A673 (cell line): ENCODE measurements at regions not wholly inside any gene's neighbourhood (a gene's known extent, or its start where the extent isn't known, plus 50 kb on each side); places are given as distances from the start of the nearest gene placed in this dataset.

Experiments used
- EZH2 ChIP-seq: fragments of 200-600 bp; sonication (generic); IDR thresholded peaks from 2 replicates; pipeline ENCODE4 v1.6.1; 2017; ENCODE audit warnings: borderline replicate concordance, low read depth, mild to moderate bottlenecking, mixed read lengths, antibody characterized with exemption, low read length; ENCODE audit not compliant: poor library complexity, severe bottlenecking
- TF ChIP-seq, protein P1 (sequence below): fragments of 300-800, 200-600 bp; sonication (generic); conservative IDR thresholded peaks from 2 replicates; pipeline ENCODE4 v1.5.1; 2017; ENCODE audit warnings: low read depth, mild to moderate bottlenecking, antibody characterized with exemption, low read length, moderate library complexity, mixed read lengths

DNA sequence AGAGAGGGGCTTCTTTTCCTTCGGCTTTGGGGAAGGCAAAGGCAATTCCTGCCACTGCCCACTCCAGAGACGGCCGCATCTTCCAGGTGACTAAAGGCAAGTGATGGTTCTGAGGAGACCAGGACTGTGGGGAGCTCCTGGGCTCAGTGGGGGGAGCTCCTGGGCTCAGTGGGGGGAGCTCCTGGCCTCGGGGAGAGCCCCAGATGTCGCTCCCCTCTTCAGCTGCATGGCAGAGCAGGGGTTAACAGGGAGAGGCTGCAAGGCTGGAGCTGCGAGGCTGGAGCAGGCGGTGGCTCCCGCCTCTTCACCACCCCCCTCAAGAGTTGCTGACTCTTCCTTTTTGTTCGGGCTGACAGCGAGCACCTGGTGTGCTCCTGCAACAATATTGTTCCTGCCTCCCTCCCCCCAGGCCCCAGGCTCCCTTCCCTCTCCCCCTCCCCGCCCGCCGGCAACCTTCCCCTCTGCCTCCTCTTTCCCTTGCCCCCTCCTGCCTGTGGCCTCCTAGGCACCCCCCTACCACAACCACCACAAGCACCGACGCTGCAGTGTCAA, 56.3 kb upstream of the LBX1 start:
- TF ChIP-seq, protein P1, sequence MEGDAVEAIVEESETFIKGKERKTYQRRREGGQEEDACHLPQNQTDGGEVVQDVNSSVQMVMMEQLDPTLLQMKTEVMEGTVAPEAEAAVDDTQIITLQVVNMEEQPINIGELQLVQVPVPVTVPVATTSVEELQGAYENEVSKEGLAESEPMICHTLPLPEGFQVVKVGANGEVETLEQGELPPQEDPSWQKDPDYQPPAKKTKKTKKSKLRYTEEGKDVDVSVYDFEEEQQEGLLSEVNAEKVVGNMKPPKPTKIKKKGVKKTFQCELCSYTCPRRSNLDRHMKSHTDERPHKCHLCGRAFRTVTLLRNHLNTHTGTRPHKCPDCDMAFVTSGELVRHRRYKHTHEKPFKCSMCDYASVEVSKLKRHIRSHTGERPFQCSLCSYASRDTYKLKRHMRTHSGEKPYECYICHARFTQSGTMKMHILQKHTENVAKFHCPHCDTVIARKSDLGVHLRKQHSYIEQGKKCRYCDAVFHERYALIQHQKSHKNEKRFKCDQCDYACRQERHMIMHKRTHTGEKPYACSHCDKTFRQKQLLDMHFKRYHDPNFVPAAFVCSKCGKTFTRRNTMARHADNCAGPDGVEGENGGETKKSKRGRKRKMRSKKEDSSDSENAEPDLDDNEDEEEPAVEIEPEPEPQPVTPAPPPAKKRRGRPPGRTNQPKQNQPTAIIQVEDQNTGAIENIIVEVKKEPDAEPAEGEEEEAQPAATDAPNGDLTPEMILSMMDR, result no peak
- TF ChIP-seq EZH2, result no peak
